Endothelial cell (in vitro differentiated cells): ENCODE measurements at regions not wholly inside any gene's neighbourhood (a gene's known extent, or its start where the extent isn't known, plus 50 kb on each side); places are given as distances from the start of the nearest gene placed in this dataset.

Experiments used
- DNase-seq: peaks from one replicate; pipeline ENCODE4 v3.0.0; 2021; ENCODE audit warnings: low spot score
- H3K27ac Mint-ChIP-seq: one replicate; pipeline ENCODE4 v1.8.0; 2021; ENCODE audit warnings: mixed read lengths, inconsistent platforms; ENCODE audit not compliant: unreplicated experiment
- H3K27me3 Mint-ChIP-seq: one replicate; pipeline ENCODE4 v1.8.0; 2021; ENCODE audit warnings: mild to moderate bottlenecking, moderate library complexity, mixed read lengths, inconsistent platforms; ENCODE audit not compliant: unreplicated experiment
- H3K36me3 Mint-ChIP-seq: one replicate; pipeline ENCODE4 v1.8.0; 2021; ENCODE audit warnings: mild to moderate bottlenecking, low read depth, mixed read lengths, inconsistent platforms; ENCODE audit not compliant: unreplicated experiment
- H3K4me1 Mint-ChIP-seq: one replicate; pipeline ENCODE4 v1.8.0; 2021; ENCODE audit warnings: mild to moderate bottlenecking, mixed read lengths, inconsistent platforms; ENCODE audit not compliant: unreplicated experiment
- H3K4me3 Mint-ChIP-seq: one replicate; pipeline ENCODE4 v1.8.0; 2021; ENCODE audit warnings: mild to moderate bottlenecking, mixed read lengths, inconsistent platforms; ENCODE audit not compliant: unreplicated experiment
- H3K9me3 Mint-ChIP-seq: one replicate; pipeline ENCODE4 v1.8.0; 2021; ENCODE audit warnings: mixed read lengths, inconsistent platforms; ENCODE audit not compliant: unreplicated experiment
- CTCF ChIP-seq: fragments of 200-600 bp; sonication (generic); IDR thresholded peaks from one replicate; pipeline ENCODE4 v1.5.0; 2021; ENCODE audit warnings: antibody characterized with exemption; ENCODE audit not compliant: unreplicated experiment

- Mint-ChIP-seq H3K27me3 (peaks cover 3% of the 10 kb centered on the region), H3K4me3 (no peak overlapping the region), H3K9me3 (no peaks in the 10 kb centered on the region), H3K4me1 (no peaks in the 10 kb centered on the region), H3K36me3 (no peaks in the 10 kb centered on the region), H3K27ac (no peak overlapping the region)
- no peak for DNase-seq
- TF ChIP-seq CTCF, result no peak
Observed at GRCh38 chr18:60010513-60010912, 110.7 kb downstream of the PMAIP1 start.

GRCh38 chr18:60007661-60008060 lies 107.9 kb downstream of the PMAIP1 start:
- no peak overlapping the region for H3K4me3 Mint-ChIP-seq

DNA sequence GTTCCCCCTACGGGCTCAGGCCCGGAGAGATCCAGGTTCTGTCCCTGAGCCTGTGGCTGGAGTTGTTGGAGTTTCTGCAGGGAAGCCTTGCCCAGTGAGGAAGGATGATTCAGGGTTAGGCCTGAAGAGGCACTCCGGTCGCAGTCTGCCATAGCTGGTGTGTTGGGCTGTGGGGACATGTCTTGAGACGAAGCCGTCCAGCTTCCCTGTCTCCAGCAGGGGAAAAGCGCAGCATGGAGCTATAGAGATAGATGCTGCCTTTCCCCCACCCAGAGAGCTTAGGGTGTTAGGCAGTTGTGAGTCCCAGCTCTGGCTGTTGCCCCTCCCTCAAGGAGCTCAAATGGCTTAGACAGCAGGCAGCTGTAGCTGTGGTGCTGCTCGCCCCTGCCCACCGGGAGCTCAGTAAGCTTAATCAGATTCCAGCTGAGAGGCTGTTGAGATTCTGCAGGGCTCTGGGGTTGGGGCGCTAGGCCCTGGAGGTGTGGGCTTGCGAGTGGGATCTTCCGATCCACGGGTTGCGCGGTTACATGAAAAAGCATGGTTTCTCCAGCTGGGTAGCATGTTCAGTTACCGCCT lies 103.9 kb downstream of the PMAIP1 start:
- no peaks in the 10 kb centered on the region for H3K9me3 Mint-ChIP-seq
- DNase-seq, result no peak
- TF ChIP-seq CTCF, result no peak
- peaks cover 4% of the 10 kb centered on the region for H3K27me3 Mint-ChIP-seq
- no peaks in the 10 kb centered on the region for H3K4me1 Mint-ChIP-seq
- no peak overlapping the region for H3K27ac Mint-ChIP-seq
- no peaks in the 10 kb centered on the region for H3K36me3 Mint-ChIP-seq
- no peak overlapping the region for H3K4me3 Mint-ChIP-seq

More at GRCh38 chr18:60007661-60008060, 107.9 kb downstream of the PMAIP1 start:
- Mint-ChIP-seq H3K9me3 (no peaks in the 10 kb centered on the region), H3K27ac (no peak overlapping the region), H3K4me1 (no peaks in the 10 kb centered on the region), H3K27me3 (peaks cover 4% of the 10 kb centered on the region), H3K36me3 (no peaks in the 10 kb centered on the region)
- TF ChIP-seq CTCF, result no peak
- DNase-seq, result no peak

- Mint-ChIP-seq H3K4me3 (no peak overlapping the region), H3K4me1 (no peaks in the 10 kb centered on the region), H3K9me3 (no peaks in the 10 kb centered on the region), H3K27ac (no peak overlapping the region), H3K27me3 (peaks cover 1% of the 10 kb centered on the region), H3K36me3 (no peaks in the 10 kb centered on the region)
- peak; percentile 74 for TF ChIP-seq CTCF
- DNase-seq, result peak; percentile 52
Observed at GRCh38 chr18:59996370-59996966, 96.7 kb downstream of the PMAIP1 start.

DNA sequence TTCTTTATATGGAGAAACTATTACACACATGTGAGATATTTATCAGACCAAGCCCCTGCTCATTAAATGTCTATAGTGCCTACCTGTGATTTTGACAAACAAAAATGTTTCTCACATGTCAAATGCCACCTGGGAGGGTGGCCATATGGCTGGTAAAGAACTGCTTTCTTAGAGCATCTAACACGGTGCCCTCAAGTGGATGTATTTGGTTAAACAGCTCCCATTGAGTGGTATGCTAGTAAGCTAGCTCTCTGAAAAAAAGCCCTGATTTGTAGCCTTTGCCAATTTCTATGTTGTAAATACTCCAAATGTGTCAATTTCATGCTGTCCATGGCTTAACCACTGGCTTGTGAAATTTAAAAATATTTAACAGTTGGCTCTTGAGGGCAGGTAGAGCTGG lies 94.6 kb downstream of the PMAIP1 start:
- H3K27me3 Mint-ChIP-seq, result no peaks in the 10 kb centered on the region
- no peaks in the 10 kb centered on the region for H3K9me3 Mint-ChIP-seq
- no peaks in the 10 kb centered on the region for H3K4me1 Mint-ChIP-seq

More for the DNA sequence above, 94.6 kb downstream of the PMAIP1 start:
- H3K27ac Mint-ChIP-seq, result no peak overlapping the region
- DNase-seq, result no peak
- H3K36me3 Mint-ChIP-seq, result no peaks in the 10 kb centered on the region
- H3K4me3 Mint-ChIP-seq, result no peak overlapping the region
- no peak for TF ChIP-seq CTCF
